Middle frontal gyrus (tissue), 1 donor: ENCODE measurements at regions not wholly inside any gene's neighbourhood (a gene's known extent, or its start where the extent isn't known, plus 50 kb on each side); places are given as distances from the start of the nearest gene placed in this dataset.
A peak's percentile ranks its signal among the peaks of the same experiment; 100 is the strongest.

Experiments used
- DNase-seq: peaks from one replicate; pipeline ENCODE4 v3.0.0-alpha.2; 2015; ENCODE audit warnings: low spot score; ENCODE audit errors: extremely low spot score

DNA sequence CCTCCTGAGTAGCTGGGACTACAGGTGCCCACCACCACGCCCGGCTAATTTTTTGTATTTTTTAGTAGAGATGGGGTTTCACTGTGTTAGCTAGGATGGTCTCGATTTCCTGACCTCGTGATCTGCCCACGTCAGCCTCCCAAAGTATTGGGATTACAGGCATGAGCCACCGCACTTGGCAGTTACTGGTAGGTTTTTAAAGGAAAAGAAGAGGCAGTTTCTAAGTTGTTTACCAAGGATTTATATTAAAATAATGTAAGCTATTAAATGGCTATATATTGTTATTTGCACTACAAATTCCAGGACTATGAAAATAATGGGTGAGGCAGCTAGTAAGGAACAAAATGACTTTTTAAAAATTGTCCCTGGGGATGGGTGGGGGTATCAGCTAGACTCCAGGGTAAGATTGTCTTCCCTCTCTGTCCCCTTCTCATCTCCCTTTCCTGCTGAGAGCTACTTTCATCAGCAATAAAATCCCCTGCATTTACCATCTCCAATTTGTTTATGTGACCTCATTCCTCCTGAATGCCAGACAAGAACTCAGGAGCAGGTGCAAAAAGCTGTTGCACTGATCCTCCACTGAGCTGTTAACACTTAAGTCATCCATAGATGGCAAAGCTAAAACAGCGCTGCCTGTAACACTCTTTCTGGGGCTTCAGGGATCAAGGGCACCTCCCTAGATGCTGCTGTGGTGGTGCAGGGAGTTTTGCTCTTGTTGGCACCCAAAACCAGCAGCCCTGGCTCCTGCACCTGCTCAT, 165.2 kb downstream of the ZPLD1 start:
- no peak for DNase-seq

- no peak for DNase-seq
These were observed 170.3 kb downstream of the ZPLD1 start for GRCh38 chr3:102605153-102605552.

DNA sequence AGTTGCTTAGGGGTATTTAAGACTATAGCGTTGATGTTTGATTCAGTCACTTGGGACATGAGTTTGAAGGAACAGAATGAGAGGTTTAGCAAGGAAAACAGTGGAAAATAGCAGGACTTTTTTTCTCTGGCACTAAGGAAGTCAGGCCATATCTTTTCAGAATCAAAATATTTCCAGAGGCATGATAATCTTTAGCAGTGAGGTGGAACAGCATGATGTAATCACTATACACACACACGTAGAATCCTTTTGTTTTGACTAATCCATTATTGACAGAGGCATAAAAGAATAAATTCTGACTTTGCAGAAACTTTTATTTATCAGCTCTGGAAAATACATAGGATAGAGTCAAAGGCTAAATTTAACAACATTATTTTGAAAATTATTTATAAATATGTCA, 174.1 kb downstream of the ZPLD1 start:
- DNase-seq, result no peak

DNA sequence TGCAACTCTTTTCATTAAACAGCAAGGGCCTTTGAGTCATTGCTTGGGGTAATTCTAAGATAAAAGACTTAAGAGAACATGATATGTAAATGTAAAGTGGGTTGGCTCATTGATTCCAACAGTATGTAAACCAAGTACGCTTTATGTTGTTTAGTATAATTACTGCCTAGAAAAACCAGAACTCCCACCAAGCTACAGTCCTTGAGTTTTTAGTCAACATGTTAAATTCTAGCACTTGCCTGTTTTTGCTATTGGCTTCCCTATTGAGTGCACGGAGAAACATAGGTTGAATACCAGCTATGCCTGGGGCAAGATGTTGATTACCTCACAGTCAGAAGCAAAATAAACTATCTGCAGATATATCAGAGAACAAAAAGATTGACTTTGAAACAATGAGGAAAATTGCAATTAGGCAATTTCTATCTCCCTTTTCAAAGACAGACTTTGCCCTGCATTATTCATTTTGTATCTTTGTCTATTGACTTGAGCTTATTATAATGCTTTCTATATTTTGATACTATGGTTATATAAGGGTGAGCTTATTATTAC, 179.3 kb downstream of the ZPLD1 start:
- DNase-seq, result no peak

DNA sequence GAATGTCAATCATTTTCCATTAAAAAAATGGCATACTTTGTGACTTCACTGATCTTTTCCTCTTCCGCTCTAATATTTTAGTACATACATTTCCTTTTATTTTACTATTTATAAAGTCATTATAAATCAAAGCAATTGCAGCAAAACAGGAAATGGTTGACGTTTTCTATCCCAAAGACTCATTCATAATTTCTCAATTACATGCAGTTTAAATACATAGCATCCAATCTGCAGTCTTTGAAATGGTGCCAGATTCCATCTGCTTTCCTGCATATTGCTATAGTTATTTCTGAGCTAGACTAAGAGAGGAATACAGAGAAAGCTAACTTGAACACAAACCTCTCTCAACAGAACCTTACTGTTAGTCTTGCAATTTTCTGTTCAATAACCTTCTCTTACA, 179.8 kb downstream of the ZPLD1 start:
- no peak for DNase-seq

GRCh38 chr3:102617381-102617780, 182.6 kb downstream of the ZPLD1 start:
- no peak for DNase-seq

GRCh38 chr3:102619361-102619760, 184.5 kb downstream of the ZPLD1 start:
- no peak for DNase-seq

- DNase-seq, result no peak
These were observed 195.1 kb downstream of the ZPLD1 start for GRCh38 chr3:102629943-102630342.

- DNase-seq, result no peak
These were observed 195.7 kb downstream of the ZPLD1 start for GRCh38 chr3:102630531-102630930.

DNA sequence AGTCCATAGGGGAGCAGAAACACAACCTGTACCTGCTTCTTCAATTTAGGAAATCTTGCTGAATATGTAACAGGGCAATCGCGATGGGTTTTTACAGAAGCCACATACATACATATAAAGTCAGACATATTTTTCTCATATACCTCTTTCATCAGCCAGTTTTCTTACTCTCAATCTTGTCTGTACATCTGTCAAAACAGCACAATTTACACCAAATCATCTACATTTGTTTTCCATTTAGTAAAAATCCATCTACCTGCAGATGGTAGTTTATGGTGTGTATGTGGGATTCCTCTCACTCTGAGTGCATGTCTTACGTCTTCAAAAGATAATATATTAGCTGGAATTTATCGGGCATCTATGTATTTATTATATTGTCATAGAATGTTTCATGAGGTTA, 208.7 kb downstream of the ZPLD1 start:
- no peak for DNase-seq

DNA sequence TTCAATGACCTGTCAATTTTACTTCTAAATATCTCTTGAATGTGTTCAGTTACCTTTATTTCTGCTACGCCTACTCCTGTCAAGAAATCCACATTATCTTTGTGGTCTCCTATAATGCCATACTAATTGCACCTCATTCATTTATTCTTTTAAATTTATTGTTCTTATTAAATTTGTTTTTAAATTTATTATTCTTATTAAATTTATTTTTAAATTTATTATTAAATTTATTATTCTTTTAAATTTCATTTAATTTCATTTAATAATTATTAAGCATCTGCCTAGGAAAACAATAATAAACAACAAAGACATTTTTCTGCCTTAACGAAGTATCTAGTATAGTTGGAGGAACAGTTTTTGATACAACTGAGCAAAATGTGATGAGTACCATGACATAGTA, 211.7 kb downstream of the ZPLD1 start:
- DNase-seq, result no peak

- DNase-seq, result no peak
These were observed 225.8 kb downstream of the ZPLD1 start for GRCh38 chr3:102660653-102661052.

DNA sequence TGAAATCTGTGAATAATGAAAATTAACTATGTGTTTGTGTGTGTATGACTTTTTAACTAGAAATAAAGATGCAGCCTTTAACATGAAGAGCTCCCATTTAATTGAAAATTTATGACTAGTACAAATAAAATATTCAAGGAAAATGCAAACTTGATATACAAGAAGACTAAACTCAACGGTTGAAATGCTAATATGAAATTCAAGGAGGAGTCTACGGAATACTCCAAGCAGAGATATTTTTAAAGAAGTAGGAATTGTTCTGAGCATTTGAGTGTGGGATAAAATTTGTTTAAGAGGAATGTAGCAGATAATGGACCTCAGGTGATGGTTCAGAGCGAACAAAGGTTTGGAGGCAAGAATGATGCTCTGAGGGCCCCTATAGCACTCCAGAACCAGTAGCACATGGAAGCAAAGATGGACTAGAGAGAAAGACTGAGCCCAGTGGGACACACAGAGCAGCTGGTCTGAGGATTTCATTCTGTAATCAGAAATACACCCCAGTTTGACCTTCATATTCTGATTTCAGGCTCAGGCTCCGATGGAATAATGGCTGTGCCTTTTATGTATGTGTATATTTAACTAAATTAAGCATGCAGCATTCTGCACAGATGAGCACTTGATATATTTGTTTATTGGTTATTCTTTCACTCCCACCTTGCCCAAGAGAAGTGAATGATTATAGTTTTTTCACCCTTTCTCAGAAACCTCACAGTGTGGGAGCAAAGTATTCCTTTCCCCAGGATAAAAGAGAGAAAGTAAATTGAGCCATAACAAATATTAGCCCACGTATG, 227.1 kb downstream of the ZPLD1 start:
- DNase-seq, result no peak

DNA sequence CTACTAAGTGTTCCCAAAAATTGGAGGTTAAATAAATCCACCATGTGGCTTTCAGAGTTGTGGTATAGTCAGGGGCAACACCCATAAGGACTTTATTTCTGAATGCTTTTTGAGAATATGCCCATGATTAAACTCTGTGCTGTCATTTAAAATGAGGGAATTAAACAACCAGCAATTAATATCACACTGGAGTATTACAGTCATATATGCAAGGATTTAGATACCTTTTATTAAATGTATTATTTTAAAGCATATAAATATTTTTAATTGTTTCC, 227.6 kb downstream of the ZPLD1 start:
- DNase-seq, result no peak

GRCh38 chr3:102664126-102664525, 229.3 kb downstream of the ZPLD1 start:
- DNase-seq, result no peak

GRCh38 chr3:102665183-102665582, 230.4 kb downstream of the ZPLD1 start:
- no peak for DNase-seq

DNA sequence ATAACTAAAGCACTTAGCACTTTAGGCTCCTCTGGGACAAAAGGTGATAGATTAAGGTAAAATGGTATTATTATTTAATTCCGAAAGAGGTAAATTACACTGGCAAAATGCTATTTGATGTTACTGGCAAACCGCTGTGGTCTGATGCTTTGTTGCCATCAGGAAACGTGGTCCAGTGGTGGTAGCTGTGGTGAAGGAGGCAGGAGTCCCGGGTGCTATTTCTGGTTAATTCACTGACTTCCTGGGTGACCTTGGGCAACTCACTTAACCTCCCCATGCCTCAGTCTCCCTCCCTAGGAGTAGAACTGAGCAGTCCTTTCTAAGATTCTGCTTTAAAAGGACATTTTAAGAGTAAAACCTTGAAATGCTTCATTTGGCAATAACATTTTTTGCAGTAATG, 233.4 kb downstream of the ZPLD1 start:
- no peak for DNase-seq

DNA sequence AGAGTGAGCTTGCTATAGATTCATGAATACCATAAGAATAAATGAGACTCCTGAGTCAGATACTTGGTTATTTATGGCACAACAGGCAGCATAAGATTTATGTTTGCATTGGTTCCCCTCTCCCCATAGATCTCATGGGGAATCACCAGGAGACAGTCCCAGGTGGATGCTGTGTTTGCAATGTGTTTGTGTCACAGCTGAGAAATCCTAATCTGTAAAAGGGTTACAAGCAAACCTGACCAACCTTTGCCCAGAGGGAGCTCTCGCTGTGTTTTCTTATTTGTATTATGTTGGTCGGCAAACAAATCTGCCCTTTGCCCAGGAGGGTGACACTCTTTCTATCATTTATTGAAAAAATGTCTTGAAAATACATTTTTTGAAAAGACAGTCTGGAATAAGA, 236.2 kb downstream of the ZPLD1 start:
- no peak for DNase-seq

GRCh38 chr3:102672305-102672704, 237.5 kb downstream of the ZPLD1 start:
- DNase-seq, result no peak

DNA sequence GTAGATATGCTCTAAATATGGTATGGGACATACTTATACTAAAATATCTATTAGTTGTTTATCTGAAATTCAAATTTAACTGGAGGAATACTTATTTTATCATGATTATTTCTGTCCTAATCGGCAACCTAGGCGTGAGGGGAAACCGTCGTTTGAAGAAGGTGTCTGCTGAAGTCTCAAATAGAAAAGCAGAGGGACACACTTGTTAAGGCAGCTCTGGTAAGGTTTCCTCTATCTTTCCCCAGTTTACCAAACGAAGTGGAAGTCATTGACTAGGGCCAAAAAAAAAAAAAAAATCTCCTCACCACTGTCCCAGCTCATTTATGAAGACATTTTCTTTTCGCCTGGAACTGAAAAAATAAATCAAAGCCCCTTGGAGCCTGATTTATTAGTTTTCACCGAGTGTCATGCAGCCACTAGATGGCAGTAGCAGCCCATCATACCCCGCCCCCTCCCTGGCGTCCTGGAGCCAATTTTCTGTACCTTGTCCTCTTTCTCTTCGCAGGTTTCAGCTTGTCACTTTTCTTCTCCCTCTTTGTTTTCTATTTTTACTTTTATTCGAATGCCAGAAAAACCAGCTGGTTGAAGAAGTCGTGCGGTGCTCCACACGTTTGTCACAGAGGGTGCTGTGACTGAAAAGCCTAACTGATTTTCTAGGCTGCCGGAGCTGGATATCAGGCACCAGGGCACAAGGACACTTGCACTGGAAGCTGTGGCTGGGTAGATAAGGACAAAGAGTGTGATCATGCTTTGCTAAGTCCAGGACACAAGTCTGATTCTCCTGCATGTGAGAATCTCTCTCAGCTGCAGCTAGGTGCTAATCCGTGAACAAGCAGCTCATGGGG, 238.7 kb downstream of the ZPLD1 start:
- peak; percentile 56 for DNase-seq

DNA sequence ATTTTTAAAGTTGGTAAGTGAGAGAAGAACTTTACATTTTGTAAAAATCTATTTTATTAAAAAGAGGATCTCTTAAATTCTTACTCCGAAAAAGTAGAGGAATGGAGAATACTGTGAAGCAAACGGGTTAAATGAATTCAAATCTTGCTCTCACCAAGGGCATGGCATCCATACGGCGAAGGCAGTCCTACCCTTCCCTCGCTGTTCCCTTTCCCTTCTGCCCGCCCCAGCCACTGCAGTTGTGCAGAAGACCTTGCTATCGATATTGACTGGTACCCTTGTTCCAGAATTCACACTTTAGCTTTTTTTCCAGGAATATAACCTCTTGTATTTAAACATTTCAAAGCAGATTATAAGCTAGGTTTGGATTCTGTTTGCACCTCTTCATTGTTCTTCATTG, 239.5 kb downstream of the ZPLD1 start:
- no peak for DNase-seq

DNA sequence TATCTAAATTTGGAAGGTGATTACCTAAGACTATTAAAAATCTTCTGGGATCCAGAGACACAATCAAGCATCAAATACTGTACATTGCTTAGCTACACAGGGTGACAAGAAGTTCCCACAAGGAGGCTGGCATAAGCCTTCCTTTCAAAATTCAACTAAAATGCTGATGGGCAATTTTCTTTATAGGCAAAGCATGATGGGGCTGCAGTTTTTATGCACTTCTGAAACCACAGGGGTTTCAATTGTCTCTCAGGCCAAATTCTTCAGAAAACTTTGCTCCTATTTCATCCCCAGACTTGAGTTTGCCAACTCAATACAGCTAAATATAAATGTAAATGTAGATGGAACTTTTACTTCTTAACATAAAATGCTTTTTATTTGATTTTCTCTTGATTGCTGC, 241.6 kb downstream of the ZPLD1 start:
- no peak for DNase-seq
